ENCODE measurements at regions not wholly inside any gene's neighbourhood (a gene's known extent, or its start where the extent isn't known, plus 50 kb on each side); places are given as distances from the start of the nearest gene placed in this dataset.

DNA sequence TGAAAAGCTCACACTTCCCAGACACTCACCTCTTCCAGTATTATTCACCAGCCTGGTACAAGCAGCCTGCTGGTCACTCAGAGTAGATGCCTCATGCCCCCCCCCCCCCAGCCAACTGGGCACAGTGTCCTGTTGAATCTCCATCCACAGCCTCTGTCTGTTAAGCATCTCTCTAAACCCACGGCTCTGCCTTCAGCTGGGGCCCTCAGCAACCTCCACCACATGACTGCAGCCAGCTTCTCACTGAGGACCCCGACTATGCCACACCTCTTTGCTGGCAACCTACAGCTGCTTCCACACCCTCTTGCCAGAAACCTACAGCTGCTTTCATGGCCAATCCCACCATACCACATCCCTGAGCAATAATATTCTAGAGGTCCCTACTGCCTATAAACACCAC, 113.1 kb downstream of the RHOU start:
- Histone ChIP-seq H3K36me3 (no peaks in the 10 kb centered on the region), H3K4me1 (no peaks in the 10 kb centered on the region), H3K9me3 (no peaks in the 10 kb centered on the region), H3K27ac (no peak overlapping the region), H3K27me3 (no peaks in the 10 kb centered on the region), H3K4me3 (no peak overlapping the region)
- no peak for TF ChIP-seq POLR2A (IDR thresholded peaks at IDR 0.05)
- TF ChIP-seq, protein P1, sequence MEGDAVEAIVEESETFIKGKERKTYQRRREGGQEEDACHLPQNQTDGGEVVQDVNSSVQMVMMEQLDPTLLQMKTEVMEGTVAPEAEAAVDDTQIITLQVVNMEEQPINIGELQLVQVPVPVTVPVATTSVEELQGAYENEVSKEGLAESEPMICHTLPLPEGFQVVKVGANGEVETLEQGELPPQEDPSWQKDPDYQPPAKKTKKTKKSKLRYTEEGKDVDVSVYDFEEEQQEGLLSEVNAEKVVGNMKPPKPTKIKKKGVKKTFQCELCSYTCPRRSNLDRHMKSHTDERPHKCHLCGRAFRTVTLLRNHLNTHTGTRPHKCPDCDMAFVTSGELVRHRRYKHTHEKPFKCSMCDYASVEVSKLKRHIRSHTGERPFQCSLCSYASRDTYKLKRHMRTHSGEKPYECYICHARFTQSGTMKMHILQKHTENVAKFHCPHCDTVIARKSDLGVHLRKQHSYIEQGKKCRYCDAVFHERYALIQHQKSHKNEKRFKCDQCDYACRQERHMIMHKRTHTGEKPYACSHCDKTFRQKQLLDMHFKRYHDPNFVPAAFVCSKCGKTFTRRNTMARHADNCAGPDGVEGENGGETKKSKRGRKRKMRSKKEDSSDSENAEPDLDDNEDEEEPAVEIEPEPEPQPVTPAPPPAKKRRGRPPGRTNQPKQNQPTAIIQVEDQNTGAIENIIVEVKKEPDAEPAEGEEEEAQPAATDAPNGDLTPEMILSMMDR (IDR thresholded peaks at IDR 0.05) = no peak
- intact Hi-C loops (cut with DNase I; ENCODE audit: low total_unique reads) = no loop called here
- peak in 1 of 2 donors; percentile 17 for DNase-seq (ENCODE audit: low spot score in 2 of 2)

- Histone ChIP-seq H3K4me3 (no peak overlapping the region), H3K4me1 (no peaks in the 10 kb centered on the region), H3K27me3 (no peaks in the 10 kb centered on the region), H3K9me3 (no peaks in the 10 kb centered on the region), H3K36me3 (no peaks in the 10 kb centered on the region), H3K27ac (no peak overlapping the region)
- DNase-seq (ENCODE audit: low spot score in 2 of 2) = peak in 1 of 2 donors; percentile 22
- TF ChIP-seq, protein P1 (IDR thresholded peaks at IDR 0.05) = no peak
- no peak for TF ChIP-seq POLR2AphosphoS5 (IDR thresholded peaks at IDR 0.05)
- no peak for TF ChIP-seq POLR2A (IDR thresholded peaks at IDR 0.05)
- intact Hi-C loops (cut with DNase I; ENCODE audit: low total_unique reads) = no loop called here
Measured at GRCh38 chr1:228849011-228849541, 113.8 kb downstream of the RHOU start.

- intact Hi-C loops (cut with DNase I; ENCODE audit: low total_unique reads) = no loop called here
- Histone ChIP-seq H3K4me3 (no peak overlapping the region), H3K4me1 (no peaks in the 10 kb centered on the region), H3K36me3 (no peaks in the 10 kb centered on the region), H3K27ac (no peak overlapping the region), H3K9me3 (no peaks in the 10 kb centered on the region), H3K27me3 (no peaks in the 10 kb centered on the region)
- TF ChIP-seq POLR2A (IDR thresholded peaks at IDR 0.05) (no peak), POLR2AphosphoS5 (IDR thresholded peaks at IDR 0.05) (no peak)
- TF ChIP-seq, protein P1 (IDR thresholded peaks at IDR 0.05) = no peak
- no peak for DNase-seq (ENCODE audit: low spot score in 2 of 2)
Measured at GRCh38 chr1:228850141-228851100, 115.1 kb downstream of the RHOU start.

- intact Hi-C loops (cut with DNase I; ENCODE audit: low total_unique reads) = no loop called here
- DNase-seq (ENCODE audit: low spot score in 2 of 2) = peak in 1 of 2 donors; percentile 14
- Histone ChIP-seq H3K4me1 (no peaks in the 10 kb centered on the region), H3K9me3 (no peaks in the 10 kb centered on the region), H3K27ac (no peak overlapping the region), H3K36me3 (no peaks in the 10 kb centered on the region), H3K4me3 (no peak overlapping the region), H3K27me3 (no peaks in the 10 kb centered on the region)
- TF ChIP-seq, protein P1 (IDR thresholded peaks at IDR 0.05) = no peak
- TF ChIP-seq POLR2A (IDR thresholded peaks at IDR 0.05) (no peak), POLR2AphosphoS5 (IDR thresholded peaks at IDR 0.05) (no peak)
Measured at GRCh38 chr1:228851193-228851592, 115.9 kb downstream of the RHOU start.

DNA sequence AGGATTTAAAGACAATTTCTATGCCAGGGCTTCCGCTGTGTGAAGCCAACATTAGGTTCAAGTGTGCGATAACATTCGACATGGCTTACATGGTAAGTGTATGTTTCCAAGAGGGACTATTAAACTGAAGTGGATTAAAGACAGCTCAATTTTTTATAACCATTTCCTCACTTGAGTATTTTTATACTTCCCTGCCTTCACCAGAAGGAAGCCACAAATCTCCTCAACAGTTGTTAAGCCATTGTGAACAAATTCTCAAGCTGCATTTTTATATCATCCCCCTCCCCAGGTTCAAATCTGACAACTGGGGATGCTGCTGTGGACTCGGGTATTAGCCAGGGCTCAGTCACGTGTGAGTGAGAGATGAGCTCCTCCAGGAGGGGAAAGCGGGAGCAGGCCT, 116.3 kb downstream of the RHOU start:
- H3K4me3 ChIP-seq = no peak overlapping the region
- no peaks in the 10 kb centered on the region for H3K36me3 ChIP-seq
- no peaks in the 10 kb centered on the region for H3K4me1 ChIP-seq
- intact Hi-C loops (cut with DNase I; ENCODE audit: low total_unique reads) = no loop called here
- no peaks in the 10 kb centered on the region for H3K27me3 ChIP-seq
- no peak for TF ChIP-seq POLR2A (IDR thresholded peaks at IDR 0.05)
- TF ChIP-seq, protein P1 (IDR thresholded peaks at IDR 0.05) = no peak
- no peak for TF ChIP-seq POLR2AphosphoS5 (IDR thresholded peaks at IDR 0.05)
- H3K9me3 ChIP-seq = no peaks in the 10 kb centered on the region
- peak in 1 of 2 donors; percentile 12 for DNase-seq (ENCODE audit: low spot score in 2 of 2)
- no peak overlapping the region for H3K27ac ChIP-seq

All from breast epithelium (tissue), 4 donors.